ENCODE measurements at regions not wholly inside any gene's neighbourhood (a gene's known extent, or its start where the extent isn't known, plus 50 kb on each side); places are given as distances from the start of the nearest gene placed in this dataset.

- Histone ChIP-seq H3K4me1 (peaks cover 36% of the 10 kb centered on the region), H3K27ac (no peak overlapping the region), H3K9me3 (ENCODE audit: low read depth) (no peaks in the 10 kb centered on the region), H2AFZ (replicated peaks) (no peak overlapping the region), H4K20me1 (ENCODE audit: low read depth) (no peaks in the 10 kb centered on the region), H3K4me2 (no peak overlapping the region), H3K9ac (no peak overlapping the region), H3F3A (ENCODE audit: low read depth) (peaks cover 11% of the 10 kb centered on the region), H3K4me3 (no peak overlapping the region), H3K27me3 (peaks cover 14% of the 10 kb centered on the region), H3K36me3 (no peaks in the 10 kb centered on the region), H3K79me2 (ENCODE audit: low read depth) (no peaks in the 10 kb centered on the region)
- Mint-ChIP-seq H3K9me3 (no peaks in the 10 kb centered on the region), H3K4me3 (no peak overlapping the region), H3K27ac (no peak overlapping the region), H3K36me3 (no peaks in the 10 kb centered on the region), H3K27me3 (ENCODE audit: insufficient read depth, low read depth) (peaks cover 20% of the 10 kb centered on the region), H3K4me1 (peaks cover 56% of the 10 kb centered on the region)
- TF ChIP-seq CTCF (IDR thresholded peaks at IDR 0.05) (no peak), EZH2phosphoT487 (IDR thresholded peaks at IDR 0.05) (no peak), EZH2 (IDR thresholded peaks at IDR 0.05) (no peak)
- DNase-seq (ENCODE audit: low spot score) = no peak
Observed at GRCh38 chr13:52903320-52903719, 54.9 kb upstream of the PCDH8 start.

GRCh38 chr13:52899206-52899605, 50.8 kb upstream of the PCDH8 start:
- Histone ChIP-seq H3K4me2 (no peak overlapping the region), H3K27me3 (no peaks in the 10 kb centered on the region), H3K27ac (no peak overlapping the region), H3K4me3 (no peak overlapping the region), H3F3A (ENCODE audit: low read depth) (peaks cover 14% of the 10 kb centered on the region), H3K4me1 (peaks cover 19% of the 10 kb centered on the region), H4K20me1 (ENCODE audit: low read depth) (no peaks in the 10 kb centered on the region), H3K79me2 (ENCODE audit: low read depth) (no peaks in the 10 kb centered on the region), H2AFZ (replicated peaks) (no peak overlapping the region), H3K36me3 (no peaks in the 10 kb centered on the region), H3K9ac (no peak overlapping the region), H3K9me3 (ENCODE audit: low read depth) (no peaks in the 10 kb centered on the region)
- Mint-ChIP-seq H3K27ac (peak overlapping the region; percentile 13), H3K36me3 (no peaks in the 10 kb centered on the region), H3K27me3 (ENCODE audit: insufficient read depth, low read depth) (peaks cover 8% of the 10 kb centered on the region), H3K4me3 (no peak overlapping the region), H3K9me3 (no peaks in the 10 kb centered on the region), H3K4me1 (peaks cover 51% of the 10 kb centered on the region)
- TF ChIP-seq EZH2 (IDR thresholded peaks at IDR 0.05) (no peak), CTCF (IDR thresholded peaks at IDR 0.05) (no peak), EZH2phosphoT487 (IDR thresholded peaks at IDR 0.05) (no peak)
- no peak for DNase-seq (ENCODE audit: low spot score)

All from neural progenitor cell (in vitro differentiated cells).